Muscle of arm (tissue), 1 donor: ENCODE measurements at regions not wholly inside any gene's neighbourhood (a gene's known extent, or its start where the extent isn't known, plus 50 kb on each side); places are given as distances from the start of the nearest gene placed in this dataset.
"Not testable (repeated sequence)": the region's sequence is repeated elsewhere in the genome, so short reads cannot be mapped to it uniquely, and the experiment has no call there.

Experiments used
- DNase-seq: peaks from one replicate; pipeline ENCODE4 v3.0.0-alpha.2; 2013

GRCh38 chr4:13984991-13985800 is 357.7 kb upstream of the BOD1L1 start:
- DNase-seq = peak; percentile 20

GRCh38 chr4:13985837-13986236 is 358.3 kb upstream of the BOD1L1 start:
- no peak for DNase-seq

GRCh38 chr4:13986548-13986947 is 359.0 kb upstream of the BOD1L1 start:
- DNase-seq = no peak

- no peak for DNase-seq
Measured at GRCh38 chr4:13988353-13989305, 361.1 kb upstream of the BOD1L1 start.

GRCh38 chr4:13989501-13989900 is 362.0 kb upstream of the BOD1L1 start:
- no peak for DNase-seq

GRCh38 chr4:13990596-13991589 is 363.4 kb upstream of the BOD1L1 start:
- DNase-seq = no peak

GRCh38 chr4:13992041-13992440 is 364.5 kb upstream of the BOD1L1 start:
- no peak for DNase-seq

- no peak for DNase-seq
Measured at GRCh38 chr4:13992975-13993520, 365.5 kb upstream of the BOD1L1 start.

- DNase-seq = no peak
Measured at GRCh38 chr4:13994016-13994415, 366.5 kb upstream of the BOD1L1 start.

- no peak for DNase-seq
Measured at GRCh38 chr4:13998850-13999445, 371.4 kb upstream of the BOD1L1 start.

GRCh38 chr4:14000091-14000814 is 372.7 kb upstream of the BOD1L1 start:
- no peak for DNase-seq

GRCh38 chr4:14002331-14002730 is 374.8 kb upstream of the BOD1L1 start:
- not testable (repeated sequence) for DNase-seq

GRCh38 chr4:14008494-14008893 is 381.0 kb upstream of the BOD1L1 start:
- DNase-seq = no peak

GRCh38 chr4:14018191-14018853 is 390.8 kb upstream of the BOD1L1 start:
- no peak for DNase-seq

GRCh38 chr4:14022456-14022855 is 394.9 kb upstream of the BOD1L1 start:
- DNase-seq = no peak

- no peak for DNase-seq
Measured at GRCh38 chr4:14023036-14023435, 395.5 kb upstream of the BOD1L1 start.

- no peak for DNase-seq
Measured at GRCh38 chr4:14023896-14024295, 396.4 kb upstream of the BOD1L1 start.

GRCh38 chr4:14025111-14025510 is 397.6 kb upstream of the BOD1L1 start:
- DNase-seq = no peak

GRCh38 chr4:14025891-14026290 is 398.4 kb upstream of the BOD1L1 start:
- no peak for DNase-seq

- DNase-seq = no peak
Measured at GRCh38 chr4:14028862-14029261, 401.3 kb upstream of the BOD1L1 start.
